HL-60/S4 (cell line): ENCODE measurements at regions not wholly inside any gene's neighbourhood (a gene's known extent, or its start where the extent isn't known, plus 50 kb on each side); places are given as distances from the start of the nearest gene placed in this dataset.
"Not testable (repeated sequence)": the region's sequence is repeated elsewhere in the genome, so short reads cannot be mapped to it uniquely, and the experiment has no call there.

Experiments
- in situ Hi-C: fragments of 300-500 bp; cut with MboI; formaldehyde crosslinking; loops from 2 replicates; pipeline ENCODE4 v1.14.3; 2022; ENCODE audit warnings: low sequenced_read_pairs

- in situ Hi-C loops: no loop called here
These were observed 488.3 kb upstream of the SPRED2 start for GRCh38 chr2:65920659-65921058.

GRCh38 chr2:65919550-65920188, 487.3 kb upstream of the SPRED2 start:
- in situ Hi-C loops: no loop called here

- in situ Hi-C loops: no loop called here
These were observed 486.4 kb upstream of the SPRED2 start for GRCh38 chr2:65918760-65919187.

- in situ Hi-C loops: no loop called here
These were observed 485.6 kb upstream of the SPRED2 start for GRCh38 chr2:65917986-65918385.

- in situ Hi-C loops: no loop called here
These were observed 484.4 kb upstream of the SPRED2 start for GRCh38 chr2:65916785-65917295.

DNA sequence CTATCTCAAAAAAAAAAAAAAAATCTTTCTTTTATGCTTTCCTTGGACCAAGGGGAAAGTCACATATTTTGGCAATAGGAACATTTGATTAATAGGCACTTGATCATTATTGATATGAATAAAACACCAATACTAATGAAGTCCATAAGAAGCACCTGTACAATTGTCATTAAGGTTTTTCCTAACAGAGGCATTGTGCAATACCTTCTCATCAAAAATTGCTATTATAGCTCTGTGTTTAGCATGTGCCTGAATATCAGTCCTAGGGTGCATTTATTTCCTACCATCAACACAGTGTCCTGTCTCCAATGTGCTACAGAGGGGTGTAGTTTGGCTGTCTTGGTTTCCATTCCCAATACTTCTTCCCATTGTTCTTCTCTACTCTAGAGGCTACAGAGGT, 483.8 kb upstream of the SPRED2 start:
- in situ Hi-C loops: no loop called here

DNA sequence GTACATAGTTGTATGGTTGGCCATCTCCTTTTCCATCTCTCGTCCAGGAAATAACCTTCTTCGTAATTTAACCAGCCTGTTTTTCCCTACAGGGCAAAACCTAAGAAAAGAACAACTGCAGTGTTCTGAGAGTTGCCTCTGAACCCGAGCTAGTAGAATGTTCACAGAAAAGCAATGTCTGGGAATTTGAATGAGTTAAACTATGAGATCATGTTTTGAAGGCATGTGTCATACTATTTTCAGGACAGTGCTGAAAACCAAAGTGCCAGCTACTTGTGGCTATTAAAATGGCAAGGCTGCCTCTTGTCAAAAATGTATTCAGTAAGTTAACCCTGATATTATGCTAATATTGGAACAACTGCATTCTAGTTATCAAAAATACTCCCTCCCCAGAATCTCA, 482.9 kb upstream of the SPRED2 start:
- in situ Hi-C loops: no loop called here

DNA sequence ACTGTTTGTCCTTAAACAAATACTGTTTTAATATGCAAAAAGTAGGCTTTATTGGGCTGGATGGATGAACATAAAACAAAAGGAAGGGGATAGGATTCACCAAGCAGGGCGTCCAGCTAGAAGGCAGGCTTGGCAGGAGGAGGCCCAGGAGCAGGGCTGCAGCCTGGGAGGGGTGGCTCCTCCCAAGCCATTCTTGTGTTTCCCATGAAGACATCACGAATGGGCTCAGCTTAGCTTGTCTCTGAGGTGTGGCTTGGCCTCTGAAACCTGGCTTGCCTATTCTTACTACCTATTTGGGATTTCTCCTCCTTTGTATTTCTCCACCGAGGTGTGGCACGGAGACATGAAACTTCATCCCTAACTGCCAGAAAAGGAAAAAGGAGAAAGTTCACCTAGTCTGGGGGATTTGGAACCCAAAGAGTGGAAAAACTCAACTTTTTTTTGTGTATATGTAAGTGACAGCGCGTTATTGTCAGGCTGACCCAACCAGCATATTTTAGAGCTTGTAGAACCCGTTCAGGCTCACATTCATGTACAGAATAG, 481.9 kb upstream of the SPRED2 start:
- in situ Hi-C loops: no loop called here

- in situ Hi-C loops: no loop called here
These were observed 481.4 kb upstream of the SPRED2 start for GRCh38 chr2:65913813-65914212.

- in situ Hi-C loops: no loop called here
These were observed 469.4 kb upstream of the SPRED2 start for GRCh38 chr2:65901756-65902155.

GRCh38 chr2:65896446-65896845, 464.0 kb upstream of the SPRED2 start:
- in situ Hi-C loops: no loop called here

- in situ Hi-C loops: not testable (repeated sequence)
These were observed 457.7 kb upstream of the SPRED2 start for GRCh38 chr2:65890131-65890530.

GRCh38 chr2:65885266-65885665, 452.9 kb upstream of the SPRED2 start:
- in situ Hi-C loops: no loop called here

GRCh38 chr2:65881592-65881991, 449.2 kb upstream of the SPRED2 start:
- in situ Hi-C loops: no loop called here

DNA sequence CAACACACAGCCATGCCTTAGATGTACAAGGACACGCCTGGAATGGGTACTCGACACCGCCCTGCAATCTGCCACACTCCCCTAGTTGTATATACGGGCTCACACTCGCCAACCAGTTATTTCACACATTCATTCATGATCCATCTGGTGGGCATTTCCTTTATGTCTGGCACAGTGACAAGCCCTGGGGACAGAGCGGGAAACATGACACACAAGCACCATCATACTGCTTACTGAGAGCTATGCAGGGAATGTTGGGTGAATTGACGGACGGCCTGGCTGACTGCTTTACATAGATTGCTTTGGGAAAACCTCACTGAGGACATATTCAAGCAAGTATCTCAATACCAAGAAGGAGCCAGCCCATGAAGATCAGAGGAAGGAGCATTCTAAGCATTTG, 448.0 kb upstream of the SPRED2 start:
- in situ Hi-C loops: no loop called here

DNA sequence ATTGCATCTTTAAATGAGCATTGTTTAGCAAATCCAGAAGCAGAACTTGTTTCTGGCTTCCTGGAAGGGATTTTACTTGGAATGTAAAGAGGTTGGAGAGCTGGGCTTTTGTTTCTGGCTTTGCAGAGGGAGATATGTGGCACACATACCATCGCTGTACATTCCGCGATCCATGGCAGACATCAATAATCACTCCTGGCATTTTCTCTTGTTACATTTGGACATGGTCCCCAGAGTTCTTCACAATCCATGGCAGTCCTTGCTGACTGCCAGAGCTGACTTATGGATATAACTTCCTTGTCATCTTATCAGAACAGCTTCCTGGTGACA, 445.6 kb upstream of the SPRED2 start:
- in situ Hi-C loops: no loop called here

GRCh38 chr2:65877331-65878010, 445.1 kb upstream of the SPRED2 start:
- in situ Hi-C loops: no loop called here

DNA sequence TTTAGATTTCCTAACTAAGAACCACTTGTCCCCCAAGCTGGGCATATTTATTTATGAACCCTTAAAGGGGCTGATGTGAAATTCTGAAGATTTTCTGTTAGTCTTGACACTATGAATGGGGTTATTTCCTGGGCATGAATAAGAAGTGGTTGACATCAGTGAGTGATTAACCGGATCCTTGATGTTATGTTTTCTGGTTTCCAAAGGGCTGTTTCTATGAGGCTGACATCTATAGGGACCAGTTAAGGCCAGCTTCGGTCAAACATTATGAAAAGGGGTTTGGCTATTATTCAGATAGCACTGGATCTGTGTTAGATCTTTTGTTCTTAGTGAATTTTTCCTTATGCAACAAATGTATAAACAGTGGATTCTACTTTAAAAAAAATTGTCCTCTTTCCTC, 443.7 kb upstream of the SPRED2 start:
- in situ Hi-C loops: no loop called here

- in situ Hi-C loops: no loop called here
These were observed 438.4 kb upstream of the SPRED2 start for GRCh38 chr2:65870826-65871225.

GRCh38 chr2:65869296-65869695, 436.9 kb upstream of the SPRED2 start:
- in situ Hi-C loops: no loop called here

GRCh38 chr2:65868177-65868576, 435.8 kb upstream of the SPRED2 start:
- in situ Hi-C loops: no loop called here

DNA sequence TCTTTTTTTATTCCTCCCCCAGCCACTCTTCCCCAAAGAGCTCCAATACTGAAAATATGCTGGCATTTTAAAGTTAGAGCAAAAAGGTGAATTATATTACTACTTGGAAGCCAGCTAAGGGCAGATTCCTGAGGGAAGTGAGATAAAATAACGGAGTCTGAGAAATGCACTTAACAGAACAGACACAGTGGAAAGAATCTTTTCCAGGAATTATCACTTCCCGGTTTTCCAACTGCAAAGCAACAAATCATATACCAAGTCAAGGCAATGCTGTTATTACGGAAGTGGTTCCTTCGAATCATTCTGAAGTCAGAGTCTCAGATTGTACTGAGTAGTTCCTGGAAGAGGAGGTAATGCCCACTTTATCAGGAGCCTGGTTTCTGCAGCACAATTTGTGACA, 435.0 kb upstream of the SPRED2 start:
- in situ Hi-C loops: no loop called here
